CD4-positive, alpha-beta T cell (primary cell): ENCODE measurements at regions not wholly inside any gene's neighbourhood (a gene's known extent, or its start where the extent isn't known, plus 50 kb on each side); places are given as distances from the start of the nearest gene placed in this dataset.

Experiments
- ATAC-seq: fragments of 200-7000 bp; cut with Tn5 transposase; one replicate; pipeline ENCODE4 v1.10.0; 2022; ENCODE audit warnings: mild to moderate bottlenecking; ENCODE audit not compliant: poor library complexity
- CTCF ChIA-PET: fragments of 350-600 bp; sonication (Branson Sonifier 250); formaldehyde crosslinking; loops from one replicate; lab custom pipeline; 2021; ENCODE audit warnings: antibody characterized with exemption, inconsistent platforms; lab: Charles Lee
- POLR2A ChIA-PET: fragments of 350-600 bp; sonication (Branson Sonifier 250); formaldehyde crosslinking; loops from one replicate; lab custom pipeline; 2021; ENCODE audit warnings: antibody characterized with exemption, inconsistent platforms; lab: Charles Lee
- DNase-seq, 14 experiments: peaks; one replicate each; pipeline ENCODE4 v3.0.0-alpha.2; 2013 to 2020; ENCODE audit warnings: mixed read lengths in 2 of 14
- H3K27ac ChIP-seq, 2 donors: one replicate each; pipeline versions ENCODE4 v1.5.1 to v1.7.0; 2013; ENCODE audit warnings: low read length in 2 of 2, low read depth in 1 of 2, mild to moderate bottlenecking in 1 of 2
- H3K27me3 ChIP-seq, 2 experiments: 1 replicate in 1 of 2; 2 replicates in 1 of 2; pipeline versions ENCODE4 v1.6.1 to v1.7.0; 2013; ENCODE audit warnings: low read length in 2 of 2, control low read depth in 1 of 2, mild to moderate bottlenecking in 1 of 2, moderate library complexity in 1 of 2; ENCODE audit not compliant: insufficient read depth in 2 of 2, control insufficient read depth in 1 of 2
- H3K36me3 ChIP-seq: one replicate; pipeline ENCODE4 v1.6.1; 2013; ENCODE audit warnings: low read length, control low read depth; ENCODE audit not compliant: insufficient read depth
- H3K4me1 ChIP-seq: one replicate; pipeline ENCODE4 v1.6.1; 2013; ENCODE audit warnings: low read length, control low read depth; ENCODE audit not compliant: insufficient read depth
- H3K4me3 ChIP-seq: one replicate; pipeline ENCODE4 v1.5.1; 2013; ENCODE audit warnings: mild to moderate bottlenecking, low read length, moderate library complexity
- H3K9me3 ChIP-seq, 2 experiments: 1 replicate in 1 of 2; 2 replicates in 1 of 2; pipeline versions ENCODE4 v1.6.1 to v1.7.0; 2013; ENCODE audit warnings: low read length in 2 of 2, mild to moderate bottlenecking in 2 of 2, control low read depth in 1 of 2, moderate library complexity in 1 of 2; ENCODE audit not compliant: control insufficient read depth in 1 of 2, insufficient read depth in 1 of 2
- H3K27ac Mint-ChIP-seq: one replicate; pipeline ENCODE4 v1.8.0; 2020; ENCODE audit warnings: mixed read lengths
- H3K27me3 Mint-ChIP-seq: one replicate; pipeline ENCODE4 v1.8.0; 2021; ENCODE audit warnings: mixed read lengths
- H3K36me3 Mint-ChIP-seq: one replicate; pipeline ENCODE4 v1.8.0; 2021; ENCODE audit warnings: low read depth, mixed read lengths
- H3K4me1 Mint-ChIP-seq: one replicate; pipeline ENCODE4 v1.8.0; 2021; ENCODE audit warnings: low read depth, mixed read lengths
- H3K4me3 Mint-ChIP-seq: one replicate; pipeline ENCODE4 v1.8.0; 2020; ENCODE audit warnings: mild to moderate bottlenecking, mixed read lengths
- H3K9me3 Mint-ChIP-seq: one replicate; pipeline ENCODE4 v1.8.0; 2020; ENCODE audit warnings: mixed read lengths
- intact Hi-C, 2 experiments: fragments of 100-400 bp; cut with DNase I in 1 of 2; cut with micrococcal nuclease in 1 of 2; formaldehyde crosslinking; loops; one replicate each; pipeline versions ENCODE4 v1.15.1 to v1.9.0; 2023 to 2025; cut with DNase I, micrococcal nuclease
- TF ChIP-seq, protein P1 (sequence below): fragments of 200-600 bp; IDR thresholded peaks from one replicate; pipeline ENCODE4 v1.8.0; 2022; ENCODE audit warnings: antibody characterized with exemption, mild to moderate bottlenecking

DNA sequence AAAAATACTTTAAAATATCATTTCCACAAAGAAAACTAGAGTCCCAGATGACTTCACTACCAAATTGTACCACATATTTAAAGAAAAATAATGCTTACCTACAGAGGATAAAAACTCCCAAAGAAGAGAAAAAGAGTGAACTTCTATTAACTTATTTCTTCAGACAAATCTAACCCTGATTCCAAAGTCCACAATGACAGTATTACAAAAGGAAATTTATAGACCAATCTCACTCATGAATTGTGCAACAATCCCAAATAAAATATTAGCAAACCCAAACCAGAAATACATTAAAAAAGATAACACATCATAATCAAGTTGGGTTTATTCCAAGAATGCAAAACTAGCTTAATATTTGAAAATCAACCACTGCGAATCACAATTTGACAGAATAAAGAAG, 161.4 kb upstream of the GALNT2 start:
- Mint-ChIP-seq H3K27ac (no peak overlapping the region), H3K27me3 (peaks cover 22% of the 10 kb centered on the region), H3K9me3 (no peaks in the 10 kb centered on the region), H3K4me1 (no peaks in the 10 kb centered on the region), H3K36me3 (no peaks in the 10 kb centered on the region), H3K4me3 (no peak overlapping the region)
- ChIA-PET POLR2A (no interaction called here), CTCF (no interaction called here)
- intact Hi-C loops = no loop called here
- DNase-seq = no peak
- Histone ChIP-seq H3K27me3 (peaks cover 0 to 7% of the 10 kb centered on the region in 2 experiments), H3K4me3 (no peak overlapping the region), H3K27ac (no peak overlapping the region), H3K4me1 (no peaks in the 10 kb centered on the region), H3K9me3 (peaks cover 0 to 6% of the 10 kb centered on the region in 2 experiments), H3K36me3 (no peaks in the 10 kb centered on the region)
- no peak for ATAC-seq
- TF ChIP-seq, protein P1, sequence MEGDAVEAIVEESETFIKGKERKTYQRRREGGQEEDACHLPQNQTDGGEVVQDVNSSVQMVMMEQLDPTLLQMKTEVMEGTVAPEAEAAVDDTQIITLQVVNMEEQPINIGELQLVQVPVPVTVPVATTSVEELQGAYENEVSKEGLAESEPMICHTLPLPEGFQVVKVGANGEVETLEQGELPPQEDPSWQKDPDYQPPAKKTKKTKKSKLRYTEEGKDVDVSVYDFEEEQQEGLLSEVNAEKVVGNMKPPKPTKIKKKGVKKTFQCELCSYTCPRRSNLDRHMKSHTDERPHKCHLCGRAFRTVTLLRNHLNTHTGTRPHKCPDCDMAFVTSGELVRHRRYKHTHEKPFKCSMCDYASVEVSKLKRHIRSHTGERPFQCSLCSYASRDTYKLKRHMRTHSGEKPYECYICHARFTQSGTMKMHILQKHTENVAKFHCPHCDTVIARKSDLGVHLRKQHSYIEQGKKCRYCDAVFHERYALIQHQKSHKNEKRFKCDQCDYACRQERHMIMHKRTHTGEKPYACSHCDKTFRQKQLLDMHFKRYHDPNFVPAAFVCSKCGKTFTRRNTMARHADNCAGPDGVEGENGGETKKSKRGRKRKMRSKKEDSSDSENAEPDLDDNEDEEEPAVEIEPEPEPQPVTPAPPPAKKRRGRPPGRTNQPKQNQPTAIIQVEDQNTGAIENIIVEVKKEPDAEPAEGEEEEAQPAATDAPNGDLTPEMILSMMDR = no peak

DNA sequence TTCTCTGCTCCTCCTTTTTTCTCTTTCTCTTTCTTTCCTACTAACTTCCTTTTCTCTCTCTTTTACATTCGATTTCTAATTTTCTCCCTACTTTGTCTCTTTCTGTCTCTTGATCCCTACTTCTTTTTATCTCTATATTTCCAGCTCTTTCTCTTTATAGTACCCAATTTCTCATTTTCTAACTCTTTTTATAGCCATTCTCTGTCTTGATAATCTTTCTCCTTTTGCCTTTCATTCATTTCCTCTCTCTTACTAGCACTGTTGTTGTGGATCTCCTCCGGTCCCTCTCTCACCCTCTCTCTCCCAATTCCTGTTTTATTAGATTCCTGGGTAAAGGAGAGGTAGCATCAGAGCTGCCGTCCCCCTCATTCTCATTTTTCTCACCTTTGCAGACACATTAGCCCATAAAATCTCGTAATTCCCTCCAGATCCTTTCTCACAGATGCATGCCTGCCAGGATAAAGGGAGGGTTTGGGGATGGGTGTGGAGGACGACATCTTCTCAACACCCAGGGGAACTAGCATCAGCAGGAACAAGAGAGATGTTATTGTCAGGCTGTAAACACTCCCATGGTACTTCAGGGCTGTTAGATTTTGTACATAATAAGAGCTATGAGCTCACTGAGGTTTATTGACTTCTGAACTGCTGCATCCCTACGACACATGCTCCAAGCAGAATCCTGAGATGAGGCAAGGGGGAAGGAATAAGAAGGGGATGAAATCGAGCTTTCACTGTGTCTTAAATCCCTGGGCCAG, 159.0 kb upstream of the GALNT2 start:
- H3K9me3 ChIP-seq = no peaks in the 10 kb centered on the region
- CTCF ChIA-PET = no interaction called here
- TF ChIP-seq, protein P1 = no peak
- Mint-ChIP-seq H3K9me3 (no peaks in the 10 kb centered on the region), H3K27ac (no peak overlapping the region), H3K4me3 (no peak overlapping the region), H3K4me1 (no peaks in the 10 kb centered on the region), H3K27me3 (peaks cover 21% of the 10 kb centered on the region), H3K36me3 (no peaks in the 10 kb centered on the region)
- no peak overlapping the region for H3K4me3 ChIP-seq
- POLR2A ChIA-PET = no interaction called here
- H3K4me1 ChIP-seq = no peaks in the 10 kb centered on the region
- DNase-seq (no peak), ATAC-seq (no peak)
- H3K36me3 ChIP-seq = no peaks in the 10 kb centered on the region
- intact Hi-C loops = no loop called here
- no peak overlapping the region for H3K27ac ChIP-seq
- H3K27me3 ChIP-seq = peaks cover 0 to 3% of the 10 kb centered on the region in 2 experiments

DNA sequence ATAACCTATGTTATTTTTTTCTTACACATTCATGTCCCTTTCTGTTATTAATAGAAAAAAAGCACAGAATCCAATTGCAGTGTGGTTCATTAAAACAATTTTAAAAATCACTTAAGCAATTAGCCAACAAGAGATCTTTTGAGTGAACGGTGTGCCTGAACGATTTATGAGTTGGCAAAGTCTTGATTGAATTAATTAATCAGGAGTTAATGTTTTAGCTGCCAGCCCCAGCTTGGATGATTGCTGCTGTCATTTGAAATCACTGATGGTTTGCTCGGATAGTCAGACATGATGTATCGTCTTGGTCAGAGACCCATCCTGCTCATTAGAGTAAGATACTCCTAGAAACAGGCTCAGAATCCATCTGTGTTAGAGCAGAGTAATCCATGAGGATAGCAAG, 158.3 kb upstream of the GALNT2 start:
- Mint-ChIP-seq H3K27ac (no peak overlapping the region), H3K4me3 (no peak overlapping the region), H3K9me3 (no peaks in the 10 kb centered on the region), H3K36me3 (no peaks in the 10 kb centered on the region), H3K4me1 (no peaks in the 10 kb centered on the region), H3K27me3 (peaks cover 18% of the 10 kb centered on the region)
- no peak overlapping the region for H3K4me3 ChIP-seq
- H3K27ac ChIP-seq = no peak overlapping the region
- ChIA-PET POLR2A (no interaction called here), CTCF (interaction anchor here (0.8 kb wide), 1 partner anchor 9 kb away, joined by 3 read pairs; no protein-coding TSS in a partner anchor)
- TF ChIP-seq, protein P1 = no peak
- no peaks in the 10 kb centered on the region for H3K9me3 ChIP-seq
- no peak for DNase-seq
- no peaks in the 10 kb centered on the region for H3K4me1 ChIP-seq
- no peak for ATAC-seq
- H3K36me3 ChIP-seq = no peaks in the 10 kb centered on the region
- intact Hi-C loops = no loop called here
- peaks cover 0 to 3% of the 10 kb centered on the region in 2 experiments for H3K27me3 ChIP-seq
